Activated T-cell treated with anti-CD3 and anti-CD28 coated beads, Interleukin-2, amount 50 U/mL, for 48 hours (primary cell): ENCODE measurements at regions not wholly inside any gene's neighbourhood (a gene's known extent, or its start where the extent isn't known, plus 50 kb on each side); places are given as distances from the start of the nearest gene placed in this dataset.

Source experiments
- DNase-seq, 2 experiments: peaks; one replicate each; pipeline ENCODE4 v3.0.0-alpha.2; 2020

DNA sequence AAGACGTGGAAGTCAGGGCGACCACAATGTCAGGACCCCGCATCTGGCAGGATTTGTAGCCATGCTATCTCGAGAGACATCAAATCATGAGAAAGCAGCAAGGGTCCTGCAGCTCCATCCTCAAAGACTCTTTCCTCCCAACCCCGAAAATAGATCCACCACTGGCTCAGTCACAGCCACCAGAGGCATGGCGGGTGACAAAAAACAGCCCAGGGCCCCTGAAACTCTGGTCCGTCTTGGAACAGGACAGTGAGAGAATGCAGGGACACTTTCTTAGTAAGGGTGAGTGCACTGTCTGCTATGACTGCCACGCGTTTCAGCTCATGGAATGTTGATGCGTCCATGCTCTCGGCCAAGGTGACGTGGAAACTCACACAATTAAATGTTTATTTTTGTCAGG lies 220.9 kb downstream of the IRX2 start:
- DNase-seq, result no peak

DNA sequence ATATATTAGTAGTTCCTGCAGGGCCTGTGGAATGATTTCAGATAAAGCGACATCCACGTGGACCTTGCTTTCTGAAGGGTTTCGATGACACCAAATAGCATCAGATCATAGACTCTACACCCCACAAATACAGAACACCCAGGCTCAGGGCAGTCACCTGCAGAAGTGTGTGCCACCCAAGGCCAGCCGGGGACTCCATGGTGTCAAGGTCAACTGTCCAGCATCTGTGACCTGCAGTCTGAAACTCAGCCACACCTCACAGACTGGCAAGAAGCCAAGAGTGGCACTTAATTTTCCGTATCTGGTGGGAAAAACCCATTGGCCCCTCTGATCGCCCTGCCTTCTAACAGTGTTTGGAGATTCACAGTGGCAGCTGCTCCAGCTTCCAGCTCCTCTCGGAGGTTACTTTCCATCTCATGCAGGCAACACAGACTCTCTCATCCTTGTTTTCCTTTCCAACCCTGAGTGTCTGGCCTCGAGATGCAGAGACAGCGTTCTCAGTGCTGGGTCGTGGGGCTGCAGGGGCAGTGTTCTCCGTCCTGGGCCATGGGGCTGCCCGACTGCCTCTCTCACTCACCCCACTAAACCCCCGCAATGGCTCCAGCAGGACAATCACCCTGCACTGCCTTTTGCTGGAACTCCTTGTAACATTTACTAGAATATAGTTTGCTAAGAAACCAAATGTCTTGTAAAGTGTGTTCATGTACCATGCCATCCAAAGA lies 221.9 kb downstream of the IRX2 start:
- DNase-seq, result no peak

DNA sequence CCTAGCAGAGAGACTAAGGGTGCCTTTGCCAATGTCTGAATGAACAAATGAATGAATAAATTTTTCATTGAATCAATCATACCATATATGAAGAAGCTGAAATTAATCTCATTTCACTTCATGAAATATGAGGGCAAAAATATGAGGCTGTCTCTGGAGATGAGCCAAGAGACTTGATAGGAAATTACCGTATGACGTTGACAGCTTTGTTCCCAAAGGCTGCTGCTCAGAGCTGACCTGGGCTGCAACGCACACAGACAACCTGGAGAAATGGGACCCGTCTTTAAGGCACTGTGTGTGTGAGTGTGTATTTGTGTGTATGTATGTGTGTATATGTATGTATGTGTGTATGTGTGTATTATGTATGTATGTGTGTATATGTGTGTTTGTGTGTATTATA lies 226.1 kb downstream of the IRX2 start:
- no peak for DNase-seq

DNA sequence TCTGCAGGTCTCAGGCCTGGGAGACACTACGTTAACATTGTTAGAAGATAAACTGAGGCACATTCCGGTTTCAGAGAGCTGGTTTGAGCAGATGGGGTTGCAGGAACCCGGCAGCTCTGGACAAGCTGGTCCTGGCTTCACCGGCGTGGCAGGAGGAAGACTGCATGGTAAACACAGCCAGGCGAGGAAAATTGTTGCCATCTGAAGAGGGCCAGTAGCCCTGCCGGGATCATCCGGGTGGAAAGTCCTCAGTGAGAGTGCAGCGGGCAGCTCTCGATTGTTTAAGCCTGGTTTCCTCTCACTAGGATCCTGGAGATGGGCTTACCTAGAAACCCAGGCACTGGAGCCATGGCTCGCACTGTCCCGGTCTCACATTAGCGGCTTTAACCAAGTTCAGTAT lies 226.9 kb downstream of the IRX2 start:
- DNase-seq, result no peak

DNA sequence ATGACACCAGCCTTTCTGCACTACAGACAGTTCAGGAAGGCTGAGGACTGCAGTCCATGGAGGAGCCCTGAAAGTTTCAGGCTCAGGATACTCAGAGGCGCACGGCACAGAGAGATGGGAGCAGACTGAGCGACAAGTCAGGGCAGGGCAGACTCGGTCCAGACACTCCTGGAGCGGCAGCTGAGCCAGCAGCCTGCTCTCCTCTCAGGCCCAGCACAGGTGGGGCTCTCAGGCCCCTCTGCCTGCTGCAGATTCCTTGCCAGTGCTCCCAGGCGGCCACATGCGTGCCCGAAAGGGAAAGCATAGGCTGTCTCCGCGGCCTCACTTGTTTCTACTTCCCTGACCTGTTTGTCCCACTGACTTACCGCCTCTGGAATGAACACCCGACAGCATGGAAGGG lies 228.3 kb downstream of the IRX2 start:
- no peak for DNase-seq

DNA sequence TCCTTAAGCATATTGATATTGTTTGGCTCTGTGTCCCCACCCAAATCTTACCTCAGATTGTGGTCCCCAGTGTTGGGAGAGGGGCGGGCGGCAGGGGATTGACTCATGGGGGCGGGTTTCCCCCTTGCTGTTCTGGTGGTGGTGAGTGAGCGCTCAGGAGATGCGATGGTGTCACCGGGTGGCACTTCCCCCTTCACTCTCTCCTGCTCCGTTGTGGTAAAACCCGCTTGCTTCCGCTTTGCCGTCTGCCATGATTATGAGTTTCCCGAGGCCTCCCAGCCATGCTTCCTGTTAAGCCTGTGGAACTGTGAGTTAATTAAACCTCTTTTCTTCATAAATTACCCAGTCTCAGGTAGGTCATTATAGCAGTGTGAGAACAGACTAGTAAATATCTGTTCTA lies 229.1 kb downstream of the IRX2 start:
- DNase-seq, result no peak

DNA sequence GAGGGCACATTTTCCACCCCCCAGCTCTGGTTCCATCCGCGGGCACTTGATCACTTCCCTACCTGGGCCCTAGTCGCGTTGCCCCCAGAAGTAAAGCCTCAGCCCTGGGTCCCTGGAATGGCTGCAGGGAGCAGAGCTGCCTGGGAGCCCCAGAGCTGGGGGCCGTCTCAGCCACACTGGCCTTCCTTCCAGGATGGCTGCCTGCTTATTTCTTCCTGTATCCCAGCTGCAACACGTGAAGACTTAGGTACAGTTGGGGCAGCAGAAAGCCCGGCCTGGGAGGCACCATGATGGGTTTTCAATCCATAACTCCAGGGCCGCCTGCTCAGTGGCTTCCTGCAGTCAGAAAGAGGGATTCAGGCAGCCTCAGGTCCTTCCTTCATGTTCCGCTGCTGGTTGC lies 232.3 kb downstream of the IRX2 start:
- DNase-seq, result no peak

DNA sequence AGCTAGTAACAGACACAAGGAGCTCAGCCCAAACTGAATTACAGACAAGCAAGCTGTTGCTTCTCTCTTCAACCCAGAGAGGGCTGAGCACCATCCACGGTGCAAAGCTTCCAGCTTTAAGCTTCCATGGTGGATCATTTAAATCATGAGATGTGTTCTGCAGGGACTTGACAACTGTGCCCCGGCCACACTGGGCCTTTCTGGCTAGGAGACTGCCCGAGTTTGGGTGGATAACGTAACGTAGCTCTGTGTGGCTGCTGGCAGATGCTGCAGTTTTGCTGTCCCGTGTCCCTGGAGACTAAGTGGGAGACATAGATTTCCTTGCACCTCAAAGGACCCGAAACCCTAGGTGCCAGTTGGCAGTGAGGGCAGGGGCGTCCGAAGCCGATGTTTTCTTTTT lies 234.0 kb downstream of the IRX2 start:
- DNase-seq, result no peak

DNA sequence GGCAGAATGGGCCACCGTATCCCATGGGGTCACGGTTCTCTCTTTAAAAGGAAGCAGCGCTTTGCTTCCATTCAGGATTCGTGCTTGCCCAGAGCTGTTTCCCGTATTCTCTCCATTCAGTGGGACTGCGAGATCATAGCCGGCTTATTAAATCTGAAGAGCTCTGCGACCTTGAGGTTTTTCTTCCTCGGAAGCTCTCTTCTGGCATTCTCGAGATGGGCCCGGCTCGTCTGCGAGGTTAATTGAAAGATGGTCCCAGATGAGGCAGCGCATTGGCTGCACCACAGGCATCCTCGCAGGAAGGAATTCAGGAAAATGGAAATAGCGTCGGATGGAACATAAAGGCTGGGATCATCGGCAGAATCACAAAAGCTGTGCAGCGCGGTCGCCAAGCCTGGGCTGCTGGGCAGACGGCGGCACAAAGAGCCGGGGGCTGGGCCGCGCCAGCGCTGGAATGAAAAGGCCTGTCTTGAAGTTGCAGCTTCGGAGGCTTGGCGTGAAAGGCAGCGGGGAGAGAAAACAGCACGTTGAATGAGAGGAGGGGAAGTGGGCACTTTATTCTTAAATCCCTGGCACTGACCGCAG lies 236.2 kb downstream of the IRX2 start:
- no peak for DNase-seq

DNA sequence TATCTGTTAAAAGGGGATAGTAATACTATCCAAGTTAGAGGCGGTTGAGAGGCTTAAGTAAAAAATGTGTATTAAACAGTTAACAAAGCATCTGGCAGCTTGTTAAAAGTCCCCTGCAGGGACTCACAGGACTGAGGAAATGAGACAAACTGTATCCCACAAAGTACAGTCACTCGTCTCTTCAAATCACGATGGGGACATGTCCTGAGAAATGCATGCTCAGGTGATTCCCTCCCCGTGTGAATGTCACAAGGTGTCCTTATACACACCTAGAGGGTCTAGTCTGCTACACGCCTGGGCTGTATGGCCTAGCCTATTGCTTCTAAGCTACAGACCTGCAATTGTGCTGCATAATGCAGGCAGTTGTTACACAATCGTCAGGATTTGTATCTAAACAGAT lies 237.0 kb downstream of the IRX2 start:
- no peak for DNase-seq

DNA sequence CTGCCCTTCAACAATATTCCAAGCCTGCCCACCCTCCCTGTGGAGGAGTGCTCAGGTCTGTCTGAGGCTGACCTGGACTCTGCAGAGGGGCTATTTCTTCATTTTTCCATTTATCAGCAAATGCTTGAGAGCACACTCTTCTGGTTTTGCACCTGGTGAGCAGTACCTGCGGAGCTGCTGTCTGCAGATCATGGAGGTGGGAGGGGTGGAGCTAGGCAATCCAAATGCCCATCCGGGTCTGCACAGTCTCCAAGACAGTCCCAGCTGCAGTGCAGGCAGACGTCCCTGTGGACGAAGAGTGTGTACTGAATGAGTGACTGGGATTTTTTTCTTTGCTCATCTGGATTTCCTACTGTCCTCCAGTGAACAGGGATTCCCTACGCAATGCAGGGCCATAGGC lies 239.8 kb downstream of the IRX2 start:
- no peak for DNase-seq

DNA sequence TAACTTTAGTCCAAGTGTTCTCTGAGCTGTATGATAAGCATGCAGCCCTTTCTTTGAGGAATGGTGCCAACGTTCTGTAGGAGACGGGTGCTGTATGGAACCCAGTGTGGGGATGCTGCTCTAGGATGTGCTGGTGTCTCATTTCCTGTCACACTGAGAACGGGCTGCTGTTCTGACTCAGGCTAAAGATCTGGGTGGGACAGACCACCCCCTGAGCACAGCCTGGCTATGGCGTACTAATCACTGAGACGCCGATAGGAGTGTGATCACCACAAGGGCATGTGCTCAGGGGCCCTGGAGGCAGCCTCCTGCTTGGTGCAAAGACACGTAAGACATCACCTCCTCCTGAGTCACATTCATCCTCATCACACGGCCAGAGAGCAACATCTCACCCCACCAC lies 240.4 kb downstream of the IRX2 start:
- DNase-seq, result no peak

DNA sequence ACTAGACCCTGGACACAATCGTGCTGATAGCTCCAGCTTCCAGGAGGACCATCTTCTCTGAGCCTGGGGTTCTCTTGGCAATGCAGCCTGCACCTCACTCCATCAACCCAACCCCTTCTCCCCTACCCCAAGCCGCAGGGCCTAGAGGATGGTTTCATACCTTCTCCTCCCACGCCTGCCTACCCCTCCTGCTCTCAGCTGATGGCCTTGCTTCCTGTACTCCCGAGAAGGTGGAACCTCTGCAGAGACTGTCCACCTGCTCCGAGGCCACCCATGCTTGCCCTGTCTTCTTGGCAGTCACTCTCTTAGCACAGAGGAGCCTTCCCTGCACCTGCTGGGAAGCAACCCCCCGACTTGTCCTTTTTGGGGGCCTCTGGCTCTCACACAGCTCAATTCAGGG lies 241.9 kb downstream of the IRX2 start:
- DNase-seq, result no peak

DNA sequence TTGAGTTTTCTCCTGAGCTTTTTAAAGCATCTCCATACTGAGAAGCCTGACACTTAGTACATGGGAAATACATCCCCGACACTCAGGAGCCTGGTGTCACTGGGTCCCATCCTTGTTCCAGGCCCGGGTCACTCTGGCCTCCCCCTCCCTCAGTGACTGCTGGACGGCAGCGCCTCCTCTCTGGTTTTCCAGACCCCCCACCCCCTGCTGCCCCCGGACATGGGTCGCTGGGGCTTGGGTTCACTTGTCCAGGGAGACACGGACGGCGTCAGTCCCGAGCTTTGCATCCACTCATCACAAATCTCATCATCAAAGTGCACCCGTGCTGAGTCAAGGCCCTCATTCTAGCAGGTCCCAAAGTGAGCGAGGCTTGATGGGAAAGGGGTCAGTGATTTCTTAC lies 243.0 kb downstream of the IRX2 start:
- no peak for DNase-seq

DNA sequence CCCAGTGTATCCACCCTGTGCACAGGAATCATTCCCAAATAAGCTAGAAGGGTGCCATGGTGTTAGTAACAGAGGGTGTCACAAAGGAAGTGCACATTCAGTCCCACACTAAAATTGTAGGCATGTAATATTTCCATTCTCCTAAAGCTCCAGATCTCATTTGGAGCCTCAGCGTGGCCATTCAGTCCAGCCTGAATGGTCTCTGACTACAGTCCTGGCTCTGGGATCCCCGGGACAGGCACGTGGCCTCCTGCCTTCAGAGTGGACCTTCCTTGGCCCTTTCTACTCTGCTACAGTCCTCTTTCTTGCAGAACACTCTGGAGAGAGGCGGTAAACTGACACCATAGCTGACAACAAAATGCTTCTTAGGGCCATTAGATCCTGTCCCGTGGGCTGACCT lies 243.9 kb downstream of the IRX2 start:
- no peak for DNase-seq

DNA sequence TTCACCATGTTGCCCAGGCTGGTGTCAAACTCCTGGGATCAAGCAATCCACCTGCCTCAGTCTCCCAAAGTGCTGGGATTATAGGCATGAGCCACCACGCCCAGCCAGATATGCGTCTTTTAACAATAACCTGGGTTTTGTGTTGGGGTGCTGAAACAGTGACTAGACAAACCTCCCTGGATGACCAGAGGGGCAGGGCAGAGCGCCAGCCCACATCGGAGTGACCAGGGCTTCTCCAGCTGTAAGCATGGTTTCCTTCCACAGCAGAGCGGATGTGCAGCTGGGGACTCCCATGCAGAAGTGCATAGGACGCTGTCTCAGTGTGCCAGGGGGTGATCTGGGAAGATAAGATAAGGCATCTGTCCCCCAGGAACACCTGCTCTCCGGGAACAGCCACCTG lies 244.9 kb downstream of the IRX2 start:
- no peak for DNase-seq

DNA sequence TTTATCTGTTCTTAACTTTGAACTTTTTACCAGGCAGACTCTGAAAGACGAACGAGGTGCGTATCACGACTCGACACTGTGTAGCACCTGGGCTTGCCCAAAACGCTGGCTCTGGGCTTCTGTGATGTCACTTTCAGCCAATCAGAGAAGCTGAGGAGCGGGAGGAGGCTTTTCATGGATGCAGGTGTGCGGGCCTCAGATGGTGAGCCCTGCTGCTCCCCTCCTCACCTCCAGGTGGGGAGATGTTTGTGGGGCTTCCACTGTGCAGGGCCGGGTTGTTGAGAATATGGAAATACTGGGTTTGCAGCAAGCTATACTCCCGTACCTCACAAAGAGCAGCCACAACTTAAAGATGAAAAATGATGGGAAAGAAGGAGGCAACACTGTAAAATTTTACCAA lies 246.3 kb downstream of the IRX2 start:
- no peak for DNase-seq

DNA sequence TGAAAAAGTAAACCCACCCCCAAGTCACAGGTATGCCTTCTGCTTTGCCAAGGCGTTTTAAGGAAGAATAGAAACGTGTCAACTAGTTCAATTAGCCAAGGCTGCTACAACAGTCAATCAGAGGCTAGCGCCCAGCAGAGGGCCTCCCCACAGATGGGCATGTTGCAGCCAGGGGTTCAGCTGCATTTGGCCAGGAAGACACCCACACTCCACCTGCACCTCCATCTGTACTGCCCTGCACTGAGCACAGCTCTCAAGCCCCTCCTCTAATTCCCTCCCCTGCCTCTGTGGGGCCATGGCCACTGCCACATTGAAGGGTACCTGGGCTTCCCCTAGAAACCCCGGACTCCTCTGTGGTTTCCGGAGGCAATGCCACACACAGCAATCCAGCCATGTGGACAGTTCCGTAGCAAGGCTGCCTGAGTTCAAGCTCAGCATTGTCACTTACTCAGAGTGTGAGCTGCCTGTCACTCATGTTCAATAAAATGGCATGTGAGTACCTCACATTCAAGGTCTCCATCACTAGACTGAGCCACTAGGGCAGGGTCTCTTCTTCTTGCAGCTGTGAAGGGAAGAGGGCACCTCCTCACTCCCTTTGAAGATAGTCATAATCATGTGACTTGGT lies 248.4 kb downstream of the IRX2 start:
- DNase-seq, result no peak

DNA sequence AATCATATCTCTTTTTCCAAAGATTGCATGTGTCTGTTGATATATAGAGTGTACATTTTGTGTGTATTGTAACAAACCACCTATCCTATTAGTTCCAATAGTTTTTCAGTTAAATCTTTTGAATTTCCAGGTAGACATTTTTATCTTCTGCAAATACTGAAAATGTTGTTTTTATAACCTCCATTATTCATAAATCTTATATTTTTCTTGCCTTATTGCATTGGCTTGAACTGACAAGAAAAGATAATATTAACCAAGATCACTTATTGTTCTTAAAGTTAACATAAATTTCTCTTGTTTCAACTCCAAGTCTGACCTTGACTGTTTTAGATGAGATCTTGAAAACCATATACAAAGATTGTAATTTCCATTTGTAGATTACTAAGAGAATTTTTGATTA lies 251.6 kb downstream of the IRX2 start:
- DNase-seq, result no peak

DNA sequence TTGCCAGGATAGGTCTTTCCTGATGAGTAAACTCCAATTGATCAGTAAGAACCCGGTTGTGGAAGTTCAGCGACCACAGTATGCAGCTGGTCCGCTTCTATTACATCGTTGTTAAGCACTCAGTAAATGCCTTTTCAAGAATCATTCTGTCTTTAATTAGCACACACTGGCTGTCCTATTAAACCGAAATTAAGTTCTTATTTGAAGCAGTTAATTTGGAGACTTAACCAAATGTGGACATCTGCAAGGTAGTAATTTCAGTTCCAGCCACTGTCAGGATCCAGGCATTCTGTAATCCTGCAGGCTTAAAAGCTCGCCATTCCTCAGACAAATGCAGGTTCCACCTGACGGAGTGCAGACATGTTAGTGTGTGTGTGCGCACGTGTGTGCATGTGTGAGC lies 254.6 kb downstream of the IRX2 start:
- DNase-seq, result no peak

DNA sequence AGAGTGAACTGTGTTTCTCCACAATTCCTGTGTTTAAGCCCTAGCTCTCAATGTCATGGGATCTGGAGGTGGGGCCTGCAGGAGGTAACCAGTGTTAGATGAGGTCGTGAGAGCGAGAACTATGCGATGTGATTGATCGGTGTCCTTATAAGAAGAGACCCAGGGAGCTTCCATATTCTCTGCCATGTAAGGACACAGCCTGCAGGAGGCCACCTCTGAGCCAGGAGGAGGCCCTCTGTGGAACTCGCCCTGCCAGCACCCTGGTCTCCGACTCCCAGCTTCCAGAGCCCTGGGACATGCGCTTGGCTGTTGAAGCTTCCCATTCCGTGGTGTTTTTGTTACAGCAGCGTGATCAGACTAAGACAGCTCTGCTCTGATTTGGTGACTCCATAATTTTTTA lies 255.4 kb downstream of the IRX2 start:
- no peak for DNase-seq

DNA sequence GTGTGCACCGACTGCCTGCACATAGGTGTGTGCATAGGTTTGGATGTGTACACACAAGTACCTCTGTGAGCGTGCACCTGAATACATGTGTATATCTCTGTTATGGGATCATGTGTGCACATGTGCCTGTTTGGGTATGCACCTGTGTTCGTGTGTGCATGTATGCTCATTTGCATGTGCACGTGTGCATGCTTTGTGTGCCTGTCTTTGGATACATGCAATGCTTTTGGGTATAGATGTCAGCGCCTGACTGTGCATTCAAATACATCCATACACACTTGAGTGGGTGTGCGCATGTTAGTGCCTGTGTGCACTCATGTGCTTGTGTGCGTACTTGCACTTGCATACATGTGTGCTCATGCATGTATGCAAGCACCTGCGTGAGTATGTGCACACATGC lies 258.1 kb downstream of the IRX2 start:
- DNase-seq, result no peak

DNA sequence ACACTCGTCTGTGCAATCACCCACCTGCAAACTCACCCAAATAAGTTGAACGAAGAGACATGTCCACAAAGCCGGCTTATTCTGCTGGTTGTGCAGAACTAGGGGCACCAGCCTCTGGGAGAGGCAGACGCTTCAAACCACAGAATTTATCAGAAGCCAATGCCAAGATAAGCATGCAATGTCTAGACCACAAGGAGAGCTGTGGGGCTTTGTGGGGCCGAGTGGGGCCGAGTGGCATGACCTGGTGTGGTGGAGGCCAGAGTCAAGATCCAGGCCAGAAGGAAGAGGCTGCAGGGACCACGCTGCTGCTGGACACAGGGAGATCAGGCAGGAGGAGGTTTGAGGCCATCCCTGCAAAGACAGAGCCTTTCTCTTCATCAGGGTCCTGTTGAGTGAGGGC lies 259.0 kb downstream of the IRX2 start:
- DNase-seq, result no peak

DNA sequence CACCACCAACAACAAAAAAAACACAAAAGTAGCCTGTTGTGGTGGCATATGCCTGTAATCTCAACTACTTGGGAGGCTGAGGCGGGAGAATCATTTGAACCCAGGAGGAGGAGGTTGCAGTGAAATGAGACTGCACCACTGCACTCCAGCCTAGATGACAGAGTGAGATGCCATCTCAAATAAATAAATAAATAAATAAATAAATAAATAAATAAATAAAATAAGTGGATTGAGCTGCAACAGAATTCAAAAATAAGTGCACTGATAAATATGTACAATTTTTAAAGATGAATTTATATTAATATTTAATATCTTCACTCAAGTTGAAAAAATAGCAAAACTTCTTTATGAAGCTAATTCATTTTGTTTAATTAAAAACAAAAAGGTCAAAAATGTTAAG lies 259.6 kb downstream of the IRX2 start:
- DNase-seq, result no peak

DNA sequence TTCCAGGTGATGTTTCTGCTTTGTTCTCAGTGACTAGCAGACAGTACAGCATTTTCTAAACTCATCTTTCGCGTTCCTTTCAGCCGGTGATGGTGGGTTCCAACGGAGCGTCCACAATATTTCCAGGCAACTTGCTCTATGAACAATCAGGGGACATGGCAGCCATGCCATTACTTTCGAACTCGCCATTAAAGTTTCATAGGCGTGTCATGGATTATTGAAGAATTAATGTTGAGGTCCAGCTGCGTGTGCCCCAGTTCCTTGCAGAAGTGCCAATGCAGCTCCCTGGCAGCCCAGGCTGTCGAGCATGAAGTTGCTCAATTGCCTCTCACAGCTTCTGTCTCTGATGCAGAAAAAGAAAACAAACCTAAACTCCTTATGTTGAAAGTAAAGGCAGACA lies 262.2 kb downstream of the IRX2 start:
- DNase-seq, result no peak
